Tibial nerve (tissue), 3 donors: ENCODE measurements at regions not wholly inside any gene's neighbourhood (a gene's known extent, or its start where the extent isn't known, plus 50 kb on each side); places are given as distances from the start of the nearest gene placed in this dataset.
"Not testable (repeated sequence)": the region's sequence is repeated elsewhere in the genome, so short reads cannot be mapped to it uniquely, and the experiment has no call there.

Experiments
- CTCF ChIP-seq, 5 experiments: fragments of 200-600 bp in 3 of 5; fragments of 450-650 bp in 2 of 5; sonication (generic) in 3 of 5; IDR thresholded peaks; one replicate each; pipeline ENCODE4 v1.5.1; 2016 to 2019; ENCODE audit warnings: antibody characterized with exemption in 5 of 5, mild to moderate bottlenecking in 3 of 5, moderate library complexity in 2 of 5
- POLR2A ChIP-seq, 2 donors: fragments of 450-650 bp; IDR thresholded peaks; one replicate each; pipeline ENCODE4 v1.6.1; 2017; ENCODE audit warnings: antibody characterized with exemption in 2 of 2, mild to moderate bottlenecking in 2 of 2, moderate library complexity in 2 of 2

GRCh38 chr7:10649120-10649519 is 324.6 kb upstream of the PHF14 start:
- not testable (repeated sequence) for TF ChIP-seq CTCF, POLR2A (IDR thresholded peaks at IDR 0.05)
